Activated CD8-positive, alpha-beta memory T cell treated with anti-CD3 and anti-CD28 coated beads, Interleukin-2, amount 50 U/mL, for 1 hour (primary cell): ENCODE measurements at regions not wholly inside any gene's neighbourhood (a gene's known extent, or its start where the extent isn't known, plus 50 kb on each side); places are given as distances from the start of the nearest gene placed in this dataset.

Source experiments
- DNase-seq: peaks from one replicate; pipeline ENCODE4 v3.0.0-alpha.2; 2020; ENCODE audit errors: extremely low read depth

DNA sequence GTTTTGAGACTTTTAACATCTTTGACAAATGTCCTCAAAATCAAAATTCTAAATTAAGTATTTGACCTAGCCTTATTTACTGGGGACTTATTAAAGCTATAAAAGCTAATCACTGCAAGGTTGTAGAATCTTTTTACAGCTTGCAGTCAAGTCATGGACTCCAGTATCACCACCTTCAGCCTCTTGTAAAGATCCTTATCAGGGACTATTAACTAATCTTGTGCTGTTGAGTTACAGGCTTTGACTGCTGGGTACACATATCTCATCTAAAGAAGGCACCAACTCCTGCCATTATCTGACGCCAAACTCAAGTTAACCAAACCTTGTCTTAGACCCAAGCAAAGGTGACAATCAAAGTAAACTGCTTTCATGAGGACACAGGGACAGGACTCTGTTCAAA, 621.0 kb upstream of the IGFBP3 start:
- DNase-seq: no peak

DNA sequence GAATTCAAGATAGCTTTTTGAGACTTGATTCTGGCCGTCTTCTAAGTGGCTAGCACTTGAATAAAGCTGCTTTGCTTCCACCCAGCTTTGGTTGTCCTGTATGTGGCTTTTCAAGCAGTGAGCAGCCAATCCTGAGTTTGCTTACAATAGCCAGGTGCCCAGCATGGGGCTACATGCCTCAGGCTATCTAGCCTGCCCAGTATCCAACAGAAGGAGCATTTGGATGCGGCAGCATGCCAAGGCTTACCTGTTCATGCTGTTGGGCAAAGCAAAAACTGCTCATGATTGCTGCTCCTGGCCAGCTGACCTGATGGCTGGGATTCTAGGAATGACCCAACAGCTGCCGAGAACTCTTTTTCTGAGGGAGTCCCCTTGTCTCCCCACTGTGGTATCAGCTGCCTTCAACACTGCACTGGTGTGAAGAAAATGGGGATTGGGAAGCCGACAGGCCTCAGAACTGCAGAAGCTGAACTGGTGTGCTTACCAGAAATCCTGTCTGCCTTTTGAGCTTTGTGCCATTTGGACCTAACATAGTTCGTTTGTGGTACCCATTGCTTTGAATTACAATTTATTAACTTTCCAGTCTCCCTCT, 618.9 kb upstream of the IGFBP3 start:
- no peak for DNase-seq

DNA sequence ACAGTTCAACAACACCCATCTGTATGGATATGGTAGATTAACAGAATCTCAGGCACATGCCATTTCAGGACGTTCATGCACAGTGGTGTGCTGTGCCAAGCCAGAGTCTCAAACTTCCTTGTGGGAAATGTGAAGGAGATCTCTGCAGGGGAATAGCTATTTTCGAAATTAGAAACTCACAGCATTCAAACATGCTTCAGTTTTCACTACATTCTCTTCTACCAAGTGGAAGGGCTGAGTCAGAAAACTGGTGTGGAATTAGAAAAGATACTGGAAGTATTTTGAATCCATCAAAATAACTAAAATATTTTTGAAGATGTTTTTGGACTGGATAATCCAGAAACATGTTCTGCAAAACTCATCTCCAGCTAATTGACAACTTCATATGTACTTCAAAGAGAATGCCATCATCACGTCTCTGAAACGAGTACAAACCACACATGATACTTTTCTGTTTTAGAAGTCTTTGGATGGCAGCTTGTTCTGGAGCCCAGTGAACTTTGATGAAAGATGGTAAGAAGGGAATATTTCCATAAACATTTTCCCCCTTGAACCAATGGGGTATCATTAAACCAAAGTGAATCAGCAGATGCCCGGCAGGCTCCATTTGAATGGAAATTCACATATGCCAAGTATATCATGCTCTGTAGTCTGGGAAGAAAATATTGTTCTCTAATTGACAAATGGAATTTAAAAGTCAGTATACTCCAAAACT, 616.3 kb upstream of the IGFBP3 start:
- no peak for DNase-seq

DNA sequence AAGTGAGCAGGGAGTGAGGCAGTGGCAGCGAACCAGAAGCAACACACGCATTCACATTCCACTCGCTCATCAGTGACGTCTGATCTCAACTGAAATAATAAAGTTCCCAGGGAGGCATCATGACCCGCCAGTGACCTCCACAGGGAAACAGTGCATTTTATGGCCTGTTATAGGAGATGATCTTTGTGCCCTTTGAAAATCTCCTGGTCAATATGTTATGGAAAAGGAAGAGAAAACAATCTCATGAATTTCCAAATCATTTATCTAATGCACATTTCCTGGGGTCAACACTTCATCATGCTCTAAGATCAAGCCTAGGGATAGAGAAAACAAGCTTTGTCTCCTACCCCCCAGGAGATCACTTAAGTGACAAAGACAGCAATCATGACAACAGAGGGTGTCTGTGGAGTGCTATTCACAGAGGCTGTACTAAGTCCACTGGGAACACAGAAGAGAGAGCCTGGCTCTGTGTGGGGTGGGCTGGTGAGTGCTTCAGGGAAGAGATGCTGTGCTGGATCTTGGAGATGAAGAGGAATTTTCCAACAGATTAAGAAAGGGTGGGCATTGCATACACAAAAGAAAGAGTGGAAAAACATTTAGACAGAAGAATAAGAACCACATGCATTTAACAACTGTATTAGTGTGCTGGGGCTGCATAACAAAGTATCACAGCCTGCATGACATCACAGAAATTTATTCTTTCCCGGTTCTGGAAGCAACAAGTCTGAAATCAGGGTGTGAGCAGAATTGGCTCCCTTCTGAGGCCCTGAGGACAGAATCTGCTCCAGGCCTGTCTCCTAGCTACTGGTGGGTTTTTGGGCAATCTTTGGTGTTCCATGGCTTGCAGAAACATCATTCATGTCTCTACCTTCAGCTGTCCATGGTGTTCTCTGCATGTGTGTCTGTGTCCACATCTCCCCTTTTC, 613.9 kb upstream of the IGFBP3 start:
- DNase-seq: no peak

DNA sequence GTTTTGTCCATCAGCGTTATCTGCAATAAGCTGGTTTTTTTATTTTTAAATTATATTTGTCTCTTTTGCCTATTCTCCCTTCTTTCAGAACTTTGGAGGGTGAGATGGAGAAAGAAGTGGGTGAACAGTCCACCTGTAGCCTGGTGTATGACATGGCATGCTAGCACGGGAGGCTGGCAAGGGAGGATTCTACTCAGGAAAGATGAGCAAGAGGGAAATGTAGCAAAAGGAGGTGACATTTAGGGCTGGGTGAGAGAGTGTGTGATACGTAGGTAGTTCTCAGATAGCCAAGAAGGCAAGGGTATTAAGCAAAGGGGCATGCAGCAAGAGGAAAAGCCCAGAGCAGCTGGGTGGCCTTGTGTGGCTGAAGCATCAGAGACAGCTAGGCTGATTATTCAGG, 612.9 kb upstream of the IGFBP3 start:
- no peak for DNase-seq

DNA sequence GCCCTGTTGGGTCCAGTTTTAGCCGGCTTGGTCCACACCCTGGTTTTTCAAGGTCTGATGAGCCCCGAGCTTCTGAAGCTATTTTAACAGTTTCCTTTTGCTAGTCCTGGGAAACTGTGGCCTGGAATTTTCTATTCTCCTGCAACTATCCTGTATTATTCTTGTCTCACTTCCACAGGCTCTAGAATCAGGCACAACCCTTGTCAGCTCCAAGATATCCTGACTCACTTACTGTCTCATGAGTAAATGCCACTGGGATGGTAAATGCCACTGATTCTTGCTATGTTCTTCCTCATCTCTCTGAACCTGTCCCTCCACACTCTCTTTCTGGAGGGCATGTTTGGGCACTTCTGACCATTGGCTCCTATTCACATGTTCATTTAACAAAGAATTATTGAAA, 611.5 kb upstream of the IGFBP3 start:
- DNase-seq: no peak

- no peak for DNase-seq
Observed at GRCh38 chr7:46530081-46530750, 609.1 kb upstream of the IGFBP3 start.

GRCh38 chr7:46527360-46527759, 606.3 kb upstream of the IGFBP3 start:
- no peak for DNase-seq

GRCh38 chr7:46525876-46526275, 604.8 kb upstream of the IGFBP3 start:
- no peak for DNase-seq

DNA sequence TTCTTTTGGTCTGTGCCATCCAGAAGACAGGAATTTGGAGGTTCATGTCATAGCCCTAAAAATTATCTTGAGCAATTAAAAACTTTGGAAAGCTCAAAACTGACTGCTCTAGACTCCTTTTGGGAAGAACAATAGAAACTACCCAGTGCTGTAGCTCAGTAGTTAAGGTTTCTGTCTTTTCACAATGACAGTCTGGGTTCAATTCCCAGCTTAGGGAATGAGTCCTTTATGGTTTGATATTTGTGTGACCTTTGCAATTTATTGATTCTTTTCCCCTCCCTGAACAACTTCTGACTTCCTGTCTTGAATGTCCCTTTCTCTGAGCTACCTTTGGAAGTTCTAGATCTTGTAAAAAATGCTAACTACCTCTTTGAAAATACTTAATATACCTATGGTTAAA, 603.3 kb upstream of the IGFBP3 start:
- no peak for DNase-seq

GRCh38 chr7:46522354-46522906, 601.4 kb upstream of the IGFBP3 start:
- DNase-seq: no peak

GRCh38 chr7:46518713-46519112, 597.6 kb upstream of the IGFBP3 start:
- DNase-seq: no peak

GRCh38 chr7:46515844-46516590, 594.9 kb upstream of the IGFBP3 start:
- no peak for DNase-seq

DNA sequence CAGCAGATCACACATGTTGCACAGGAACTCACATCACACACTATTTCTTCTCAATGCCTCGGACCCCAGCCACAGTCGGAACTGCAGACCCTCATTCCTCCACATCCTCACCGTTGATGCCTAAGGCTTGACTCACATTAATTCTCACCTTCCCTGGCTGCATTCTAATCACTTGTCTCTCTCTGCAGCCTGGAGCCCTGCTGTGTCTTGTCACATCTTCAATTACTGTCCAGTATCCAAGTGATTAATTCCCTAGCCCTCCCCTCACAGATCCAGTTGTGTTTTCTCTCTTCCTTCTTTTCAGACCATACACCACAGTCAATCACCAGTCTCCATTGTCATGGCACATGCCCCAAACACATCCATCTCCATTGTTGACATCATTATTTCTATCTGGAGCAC, 592.4 kb upstream of the IGFBP3 start:
- no peak for DNase-seq

GRCh38 chr7:46512891-46513413, 591.9 kb upstream of the IGFBP3 start:
- DNase-seq: no peak

GRCh38 chr7:46511442-46512215, 590.6 kb upstream of the IGFBP3 start:
- DNase-seq: no peak

DNA sequence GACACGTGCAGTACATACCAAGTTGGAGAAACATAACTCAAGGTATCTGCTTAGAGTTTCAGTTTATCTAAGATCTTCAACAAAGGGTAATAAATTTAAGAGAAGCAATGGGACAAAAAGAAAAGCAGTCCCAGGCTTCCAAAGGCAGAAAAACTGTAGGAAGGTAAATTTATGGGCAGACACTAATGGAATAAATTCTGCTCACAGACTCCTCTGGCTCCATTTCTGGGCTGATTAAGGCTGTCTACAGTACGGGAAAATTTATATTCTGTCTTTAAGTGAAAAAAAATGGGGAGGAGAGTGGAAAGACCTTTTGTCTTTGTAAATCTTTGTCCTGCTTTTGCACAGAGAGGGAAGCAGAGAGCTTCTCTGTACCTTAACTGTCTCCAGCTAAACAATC, 587.5 kb upstream of the IGFBP3 start:
- no peak for DNase-seq

DNA sequence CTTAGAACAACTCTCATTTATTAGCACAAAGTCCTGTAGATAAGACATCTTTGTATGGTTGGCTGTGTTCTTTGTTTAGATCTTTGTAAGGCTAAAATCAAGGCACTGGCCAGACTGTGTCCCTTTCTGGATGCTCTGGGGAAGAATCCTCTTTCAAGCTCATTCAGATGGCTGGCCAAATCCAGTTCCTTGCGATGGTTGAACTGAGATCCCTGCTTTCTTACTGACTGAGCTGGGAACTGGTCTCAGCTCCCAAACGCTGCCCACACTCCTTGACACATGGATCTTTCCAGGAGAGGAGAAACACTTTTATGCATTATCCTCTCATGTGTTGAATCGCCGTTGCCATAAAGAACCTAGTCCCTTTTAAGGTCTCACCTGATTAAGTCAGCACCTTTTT, 586.5 kb upstream of the IGFBP3 start:
- DNase-seq: no peak

DNA sequence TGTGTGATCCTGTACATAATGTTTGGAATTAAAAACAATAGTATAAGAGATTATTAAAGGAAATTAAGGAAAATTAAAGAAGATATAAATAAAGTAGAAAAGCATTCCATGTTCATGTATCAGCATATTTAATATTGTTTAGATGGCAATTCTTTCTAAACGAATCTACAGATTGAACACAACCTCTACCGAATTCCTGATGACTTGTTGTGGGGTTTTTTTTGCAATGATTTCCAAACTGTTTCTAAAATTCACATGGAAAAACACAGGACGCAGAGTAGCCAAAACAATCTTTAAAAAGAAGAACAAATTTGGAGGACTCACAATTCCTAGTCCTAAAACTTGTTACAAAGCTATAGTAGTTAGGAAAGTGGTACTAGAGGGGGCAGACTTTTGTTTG, 573.4 kb upstream of the IGFBP3 start:
- DNase-seq: no peak

DNA sequence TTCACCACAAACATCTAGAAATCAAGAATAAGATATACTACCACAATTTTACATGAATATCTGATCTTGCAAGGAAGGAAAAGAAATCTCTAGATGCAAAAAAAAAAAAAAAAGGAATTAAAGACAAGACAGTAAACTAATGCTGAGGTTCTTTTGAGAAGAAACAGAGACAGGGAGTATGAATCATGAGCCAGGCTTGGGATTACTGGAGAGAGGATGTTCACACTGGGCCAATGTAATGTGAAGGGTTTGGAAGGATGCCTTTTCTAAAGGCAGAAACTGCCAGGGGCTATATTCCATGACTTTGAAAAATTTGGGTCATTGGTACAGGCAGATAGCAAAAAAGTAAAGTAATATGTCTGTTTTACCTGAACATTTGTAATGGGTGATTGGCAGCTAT, 573.0 kb upstream of the IGFBP3 start:
- DNase-seq: no peak
